GM10248 (cell line): ENCODE measurements at regions not wholly inside any gene's neighbourhood (a gene's known extent, or its start where the extent isn't known, plus 50 kb on each side); places are given as distances from the start of the nearest gene placed in this dataset.

ENCODE experiments used
- CTCF ChIA-PET: fragments of 300-600 bp; sonication (Branson Sonifier 250); formaldehyde crosslinking; extraction: SDS; loops from one replicate; lab custom pipeline; 2021; ENCODE audit warnings: antibody characterized with exemption; lab: Yijun Ruan, JAX
- POLR2A ChIA-PET: fragments of 350-650 bp; sonication (Branson Sonifier 250); formaldehyde crosslinking; extraction: SDS; loops from one replicate; lab custom pipeline; 2020; ENCODE audit warnings: antibody characterized with exemption; lab: Yijun Ruan, JAX
- DNase-seq: peaks from one replicate; pipeline ENCODE4 v3.0.0; 2012; ENCODE audit errors: extremely low spot score
- CTCF ChIP-seq: IDR thresholded peaks from 2 replicates; pipeline ENCODE4 v1.5.1; 2012; ENCODE audit warnings: mild to moderate bottlenecking, low read depth; ENCODE audit errors: extremely low read depth, missing control alignments, control extremely low read depth

- CTCF ChIA-PET, result interaction anchor here (0.8 to 1.8 kb wide), 4 partner anchors 10 to 26 kb away, joined by 3 to 5 read pairs (median 3); no protein-coding TSS in a partner anchor
- POLR2A ChIA-PET, result no interaction called here
- TF ChIP-seq CTCF, result no peak
- DNase-seq, result no peak
These were observed 51.6 kb upstream of the MIR17HG start for GRCh38 chr13:91295712-91296410.

GRCh38 chr13:91297503-91297902, 50.0 kb upstream of the MIR17HG start:
- CTCF ChIA-PET, result interaction anchor here (1.8 kb wide), 1 partner anchor 28 kb away, joined by 5 read pairs; no protein-coding TSS in a partner anchor
- TF ChIP-seq CTCF, result no peak
- DNase-seq, result no peak
- POLR2A ChIA-PET, result no interaction called here
